MCF 10A (cell line): ENCODE measurements at regions not wholly inside any gene's neighbourhood (a gene's known extent, or its start where the extent isn't known, plus 50 kb on each side); places are given as distances from the start of the nearest gene placed in this dataset.

Source experiments
- BruUV-seq: library from RNA; stranded (reverse); fragments of 400-500 nt; replicated peaks from 2 replicates; lab custom pipeline; 2021; lab: Mats Ljungman, UMichigan
- CTCF ChIA-PET: fragments of 300-600 bp; sonication (Branson Sonifier 250); formaldehyde crosslinking; extraction: SDS; loops from one replicate; lab custom pipeline; 2021; ENCODE audit warnings: antibody characterized with exemption, inconsistent platforms; lab: Yijun Ruan, JAX
- POLR2A ChIA-PET: fragments of 300-600, 350-650 bp; sonication (Branson Sonifier 250); formaldehyde crosslinking; extraction: SDS; loops from one replicate; lab custom pipeline; 2020; ENCODE audit warnings: antibody characterized with exemption, inconsistent platforms; lab: Yijun Ruan, JAX
- DNase-seq: peaks from one replicate; pipeline ENCODE4 v3.0.0-alpha.2; 2018; ENCODE audit not compliant: unreplicated experiment
- H3K27ac Mint-ChIP-seq: one replicate; pipeline ENCODE4 v1.8.0; 2022; ENCODE audit warnings: mild to moderate bottlenecking, low read depth, mixed read lengths; ENCODE audit not compliant: unreplicated experiment
- H3K27me3 Mint-ChIP-seq: one replicate; pipeline ENCODE4 v1.8.0; 2022; ENCODE audit warnings: mixed read lengths; ENCODE audit not compliant: insufficient read depth, unreplicated experiment
- H3K36me3 Mint-ChIP-seq: one replicate; pipeline ENCODE4 v1.8.0; 2022; ENCODE audit warnings: mild to moderate bottlenecking, moderate library complexity, mixed read lengths; ENCODE audit not compliant: insufficient read depth, unreplicated experiment
- H3K4me1 Mint-ChIP-seq: one replicate; pipeline ENCODE4 v1.8.0; 2022; ENCODE audit warnings: mixed read lengths; ENCODE audit not compliant: insufficient read depth, unreplicated experiment
- H3K4me3 Mint-ChIP-seq: one replicate; pipeline ENCODE4 v1.8.0; 2022; ENCODE audit warnings: mild to moderate bottlenecking, moderate library complexity, mixed read lengths; ENCODE audit not compliant: unreplicated experiment
- H3K9me3 Mint-ChIP-seq: one replicate; pipeline ENCODE4 v1.8.0; 2022; ENCODE audit warnings: mixed read lengths; ENCODE audit not compliant: unreplicated experiment
- CTCF ChIP-seq: fragments of 200-600 bp; IDR thresholded peaks from one replicate; pipeline ENCODE4 v1.8.0; 2022; ENCODE audit warnings: antibody characterized with exemption, mild to moderate bottlenecking; ENCODE audit not compliant: unreplicated experiment
- intact Hi-C: fragments of 100-400 bp; cut with micrococcal nuclease; formaldehyde crosslinking; loops from 2 replicates; pipeline ENCODE4 v1.14.1; 2022

GRCh38 chr16:86205521-86206245, 304.6 kb upstream of the FOXF1 start:
- H3K4me3 Mint-ChIP-seq, result no peak overlapping the region
- no peaks in the 10 kb centered on the region for H3K9me3 Mint-ChIP-seq
- DNase-seq, result no peak
- no peak overlapping the region for H3K27ac Mint-ChIP-seq
- intact Hi-C loops, result no loop called here
- ChIA-PET CTCF (no interaction called here), POLR2A (interaction anchor here (1.0 kb wide), 1 partner anchor 49 kb away, joined by 3 read pairs; no protein-coding TSS in a partner anchor)
- H3K36me3 Mint-ChIP-seq, result peaks cover 6% of the 10 kb centered on the region
- H3K4me1 Mint-ChIP-seq, result no peaks in the 10 kb centered on the region
- peaks cover 30% of the 10 kb centered on the region for H3K27me3 Mint-ChIP-seq
- no peak for TF ChIP-seq CTCF
- no TSS peak for BruUV-seq

GRCh38 chr16:86207350-86207749, 303.0 kb upstream of the FOXF1 start:
- Mint-ChIP-seq H3K27ac (no peak overlapping the region), H3K9me3 (no peaks in the 10 kb centered on the region), H3K4me3 (no peak overlapping the region), H3K4me1 (no peaks in the 10 kb centered on the region), H3K27me3 (peaks cover 14% of the 10 kb centered on the region), H3K36me3 (peaks cover 6% of the 10 kb centered on the region)
- POLR2A ChIA-PET, result no interaction called here
- TF ChIP-seq CTCF, result no peak
- CTCF ChIA-PET, result no interaction called here
- DNase-seq, result no peak
- no TSS peak for BruUV-seq
- intact Hi-C loops, result no loop called here

DNA sequence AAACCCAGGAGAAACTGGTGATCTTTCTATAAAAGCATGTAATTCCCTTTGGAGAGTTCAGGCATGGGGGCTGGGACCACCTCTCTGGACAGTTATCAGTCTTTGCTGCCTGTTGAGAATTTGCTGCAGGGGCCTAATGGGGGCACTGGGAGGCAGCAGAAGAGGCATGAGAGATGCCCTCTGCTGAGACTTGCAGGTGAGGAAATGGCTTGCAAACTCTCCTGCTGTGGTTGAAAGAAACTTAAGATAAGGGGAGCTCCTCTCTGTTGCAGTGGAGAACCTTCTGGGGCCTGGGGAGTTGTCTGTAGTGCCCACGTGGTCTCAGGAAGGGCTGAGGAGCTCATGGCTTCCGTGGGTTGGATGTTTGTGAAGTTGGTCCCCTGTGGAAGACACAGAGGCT, 301.1 kb upstream of the FOXF1 start:
- no peaks in the 10 kb centered on the region for H3K4me1 Mint-ChIP-seq
- POLR2A ChIA-PET, result no interaction called here
- intact Hi-C loops, result no loop called here
- H3K36me3 Mint-ChIP-seq, result peaks cover 6% of the 10 kb centered on the region
- H3K27ac Mint-ChIP-seq, result no peak overlapping the region
- H3K4me3 Mint-ChIP-seq, result no peak overlapping the region
- BruUV-seq, result no TSS peak
- no peaks in the 10 kb centered on the region for H3K27me3 Mint-ChIP-seq
- peaks cover 8% of the 10 kb centered on the region for H3K9me3 Mint-ChIP-seq
- DNase-seq, result no peak
- TF ChIP-seq CTCF, result no peak
- CTCF ChIA-PET, result interaction anchor here (0.7 kb wide), 1 partner anchor 8 kb away, joined by 3 read pairs; no protein-coding TSS in a partner anchor

- Mint-ChIP-seq H3K9me3 (peaks cover 8% of the 10 kb centered on the region), H3K4me3 (no peak overlapping the region), H3K27ac (no peak overlapping the region), H3K36me3 (peaks cover 6% of the 10 kb centered on the region), H3K4me1 (no peaks in the 10 kb centered on the region), H3K27me3 (peaks cover 11% of the 10 kb centered on the region)
- CTCF ChIA-PET, result interaction anchor here (1.0 kb wide), 1 partner anchor 13 kb away, joined by 3 read pairs; no protein-coding TSS in a partner anchor
- no TSS peak for BruUV-seq
- intact Hi-C loops, result no loop called here
- DNase-seq, result no peak
- POLR2A ChIA-PET, result no interaction called here
- TF ChIP-seq CTCF, result no peak
Observed at GRCh38 chr16:86210403-86211193, 299.7 kb upstream of the FOXF1 start.
